Hepatocyte (in vitro differentiated cells): ENCODE measurements at regions not wholly inside any gene's neighbourhood (a gene's known extent, or its start where the extent isn't known, plus 50 kb on each side); places are given as distances from the start of the nearest gene placed in this dataset.

ENCODE experiments used
- DNase-seq: peaks from one replicate; pipeline ENCODE4 v3.0.0-alpha.2; 2016; ENCODE audit warnings: low spot score
- H2AFZ ChIP-seq: fragments of 200-600 bp; sonication (generic); 2 replicates; pipeline ENCODE4 v1.6.0; 2016; ENCODE audit warnings: antibody characterized with exemption, mild to moderate bottlenecking
- H3K27ac ChIP-seq: fragments of 200-600 bp; sonication (generic); 2 replicates; pipeline ENCODE4 v1.5.1; 2016; ENCODE audit warnings: mild to moderate bottlenecking
- H3K27me3 ChIP-seq: fragments of 200-600 bp; sonication (generic); 2 replicates; pipeline ENCODE4 v1.6.1; 2016
- H3K36me3 ChIP-seq: fragments of 200-600 bp; sonication (generic); replicated peaks from 2 replicates; pipeline ENCODE4 v1.5.1; 2016; ENCODE audit warnings: low read depth; ENCODE audit not compliant: insufficient read depth
- H3K4me1 ChIP-seq: fragments of 200-600 bp; sonication (generic); 2 replicates; pipeline ENCODE4 v1.5.1; 2016; ENCODE audit warnings: mild to moderate bottlenecking, moderate library complexity; ENCODE audit not compliant: insufficient read depth
- H3K4me2 ChIP-seq: fragments of 200-600 bp; sonication (generic); 2 replicates; pipeline ENCODE4 v1.6.0; 2016
- H3K4me3 ChIP-seq: fragments of 200-600 bp; sonication (generic); 2 replicates; pipeline ENCODE4 v1.5.1; 2016; ENCODE audit warnings: mild to moderate bottlenecking
- H3K79me2 ChIP-seq: fragments of 200-600 bp; sonication (generic); 2 replicates; pipeline ENCODE4 v1.6.0; 2017; ENCODE audit warnings: mild to moderate bottlenecking
- H3K9me2 ChIP-seq: fragments of 200-600 bp; sonication (generic); replicated peaks from 2 replicates; pipeline ENCODE4 v1.6.0; 2017; ENCODE audit warnings: mild to moderate bottlenecking; ENCODE audit not compliant: insufficient read depth
- H3K9me3 ChIP-seq: fragments of 200-600 bp; sonication (generic); 2 replicates; pipeline ENCODE4 v1.5.1; 2016; ENCODE audit warnings: low read depth, mild to moderate bottlenecking
- H4K20me1 ChIP-seq: fragments of 200-600 bp; sonication (generic); 2 replicates; pipeline ENCODE4 v1.6.0; 2016; ENCODE audit warnings: mild to moderate bottlenecking; ENCODE audit not compliant: insufficient read depth, poor library complexity, severe bottlenecking
- EZH2 ChIP-seq: fragments of 200-600 bp; sonication (generic); IDR thresholded peaks from 2 replicates; pipeline ENCODE4 v1.6.1; 2016; ENCODE audit warnings: antibody characterized with exemption, mild to moderate bottlenecking, borderline replicate concordance
- EZH2phosphoT487 ChIP-seq: fragments of 200-600 bp; sonication (generic); IDR thresholded peaks from one replicate; pipeline ENCODE4 v1.6.1; 2018; ENCODE audit warnings: antibody characterized with exemption, mild to moderate bottlenecking, low read depth, moderate library complexity; ENCODE audit not compliant: unreplicated experiment, severe bottlenecking
- WGBS: methylation state at CpG from one replicate; pipeline ENCODE4 v1.1.6; 2016; ENCODE audit warnings: low lambda C conversion rate; ENCODE audit errors: missing lambda C conversion rate; 5-methylcytosine and 5-hydroxymethylcytosine counted together
- TF ChIP-seq, protein P1 (sequence below): fragments of 200-600 bp; sonication (generic); IDR thresholded peaks from 2 replicates; pipeline ENCODE4 v1.5.1; 2016; ENCODE audit warnings: antibody characterized with exemption, mild to moderate bottlenecking; ENCODE audit not compliant: poor library complexity

DNA sequence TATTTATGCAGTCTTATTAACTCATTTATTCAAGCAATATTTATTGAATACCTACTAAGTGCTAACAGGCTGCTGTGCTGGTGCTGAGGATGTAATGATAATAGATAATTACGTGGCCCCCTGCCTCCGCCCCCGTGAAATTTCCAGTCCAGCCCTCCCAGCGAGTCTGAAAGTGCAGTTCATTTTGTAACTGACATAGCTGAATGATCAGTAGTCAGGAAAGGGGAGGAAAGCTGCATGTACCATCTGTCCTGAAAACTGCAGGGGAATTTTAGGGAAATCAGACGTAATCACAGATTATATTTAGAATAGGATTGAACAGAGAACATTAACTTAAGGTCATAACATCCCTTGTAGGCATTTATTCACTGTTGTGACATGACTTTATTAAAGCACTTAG, 736.8 kb downstream of the MCTP2 start:
- Histone ChIP-seq H4K20me1 (no peaks in the 10 kb centered on the region), H3K4me3 (no peak overlapping the region), H3K4me2 (no peak overlapping the region), H3K9me2 (no peaks in the 10 kb centered on the region), H3K4me1 (no peaks in the 10 kb centered on the region), H3K79me2 (no peaks in the 10 kb centered on the region), H3K36me3 (no peaks in the 10 kb centered on the region), H2AFZ (no peak overlapping the region), H3K27me3 (no peaks in the 10 kb centered on the region), H3K27ac (no peak overlapping the region), H3K9me3 (no peaks in the 10 kb centered on the region)
- no peak for DNase-seq
- TF ChIP-seq EZH2 = no peak
- no peak for TF ChIP-seq EZH2phosphoT487
- TF ChIP-seq, protein P1, sequence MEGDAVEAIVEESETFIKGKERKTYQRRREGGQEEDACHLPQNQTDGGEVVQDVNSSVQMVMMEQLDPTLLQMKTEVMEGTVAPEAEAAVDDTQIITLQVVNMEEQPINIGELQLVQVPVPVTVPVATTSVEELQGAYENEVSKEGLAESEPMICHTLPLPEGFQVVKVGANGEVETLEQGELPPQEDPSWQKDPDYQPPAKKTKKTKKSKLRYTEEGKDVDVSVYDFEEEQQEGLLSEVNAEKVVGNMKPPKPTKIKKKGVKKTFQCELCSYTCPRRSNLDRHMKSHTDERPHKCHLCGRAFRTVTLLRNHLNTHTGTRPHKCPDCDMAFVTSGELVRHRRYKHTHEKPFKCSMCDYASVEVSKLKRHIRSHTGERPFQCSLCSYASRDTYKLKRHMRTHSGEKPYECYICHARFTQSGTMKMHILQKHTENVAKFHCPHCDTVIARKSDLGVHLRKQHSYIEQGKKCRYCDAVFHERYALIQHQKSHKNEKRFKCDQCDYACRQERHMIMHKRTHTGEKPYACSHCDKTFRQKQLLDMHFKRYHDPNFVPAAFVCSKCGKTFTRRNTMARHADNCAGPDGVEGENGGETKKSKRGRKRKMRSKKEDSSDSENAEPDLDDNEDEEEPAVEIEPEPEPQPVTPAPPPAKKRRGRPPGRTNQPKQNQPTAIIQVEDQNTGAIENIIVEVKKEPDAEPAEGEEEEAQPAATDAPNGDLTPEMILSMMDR = no peak
- 73% methylated on average over 5 of the region's 5 CpGs for WGBS

DNA sequence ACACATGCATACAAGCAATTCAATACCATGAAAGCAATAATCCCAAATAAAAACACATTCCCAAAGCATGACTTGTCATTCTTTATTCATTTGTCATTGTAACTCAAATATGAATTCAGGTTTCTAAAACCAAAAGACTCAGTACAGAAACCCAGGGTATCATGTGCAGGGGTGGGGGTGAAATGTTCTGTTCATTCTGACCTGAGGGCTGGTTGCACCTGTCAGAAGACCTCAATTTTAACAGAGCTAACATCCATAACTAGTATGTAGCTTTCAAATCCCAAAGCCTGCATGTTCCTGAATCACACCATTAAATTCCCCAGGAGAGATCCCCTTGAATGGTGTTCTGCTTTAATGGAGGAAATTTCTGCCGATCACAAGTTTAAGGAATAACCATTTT, 738.7 kb downstream of the MCTP2 start:
- no peaks in the 10 kb centered on the region for H3K27me3 ChIP-seq
- no peak overlapping the region for H3K4me3 ChIP-seq
- H3K9me3 ChIP-seq = no peaks in the 10 kb centered on the region
- H3K4me2 ChIP-seq = no peak overlapping the region
- no peaks in the 10 kb centered on the region for H3K4me1 ChIP-seq
- H3K79me2 ChIP-seq = no peaks in the 10 kb centered on the region
- DNase-seq = no peak
- WGBS = 97% methylated on average over 1 of the region's 1 CpG
- no peak overlapping the region for H2AFZ ChIP-seq
- H3K9me2 ChIP-seq = no peaks in the 10 kb centered on the region
- TF ChIP-seq EZH2phosphoT487 (no peak), EZH2 (no peak)
- TF ChIP-seq, protein P1 = no peak
- H4K20me1 ChIP-seq = no peaks in the 10 kb centered on the region
- H3K36me3 ChIP-seq = no peaks in the 10 kb centered on the region
- H3K27ac ChIP-seq = no peak overlapping the region

DNA sequence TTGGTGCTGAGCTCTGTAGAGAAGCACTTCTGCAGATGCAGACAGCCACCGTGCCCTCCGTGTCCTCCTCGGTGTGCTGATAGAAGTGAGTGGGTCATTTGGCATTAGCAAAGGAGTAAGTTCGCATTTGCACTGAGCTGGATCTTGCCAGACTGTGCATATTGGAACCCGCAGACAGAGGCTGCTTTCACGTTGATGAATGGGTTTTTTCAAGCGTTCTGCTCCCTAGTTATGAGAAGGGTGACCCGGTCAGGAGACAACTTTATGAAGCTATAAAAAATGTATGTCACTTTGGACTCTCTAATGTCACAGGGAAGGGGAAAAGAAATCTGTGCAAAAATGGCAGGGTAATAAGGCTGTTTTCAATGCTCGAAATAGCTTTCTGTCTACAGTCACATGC, 739.4 kb downstream of the MCTP2 start:
- 69% methylated on average over 9 of the region's 9 CpGs for WGBS
- Histone ChIP-seq H3K9me2 (no peaks in the 10 kb centered on the region), H3K79me2 (no peaks in the 10 kb centered on the region), H3K36me3 (no peaks in the 10 kb centered on the region), H3K27me3 (no peaks in the 10 kb centered on the region), H3K9me3 (no peaks in the 10 kb centered on the region), H3K27ac (no peak overlapping the region), H4K20me1 (no peaks in the 10 kb centered on the region), H3K4me1 (no peaks in the 10 kb centered on the region), H3K4me3 (no peak overlapping the region), H3K4me2 (no peak overlapping the region), H2AFZ (no peak overlapping the region)
- DNase-seq = no peak
- TF ChIP-seq EZH2 (no peak), EZH2phosphoT487 (no peak)
- TF ChIP-seq, protein P1 = no peak

DNA sequence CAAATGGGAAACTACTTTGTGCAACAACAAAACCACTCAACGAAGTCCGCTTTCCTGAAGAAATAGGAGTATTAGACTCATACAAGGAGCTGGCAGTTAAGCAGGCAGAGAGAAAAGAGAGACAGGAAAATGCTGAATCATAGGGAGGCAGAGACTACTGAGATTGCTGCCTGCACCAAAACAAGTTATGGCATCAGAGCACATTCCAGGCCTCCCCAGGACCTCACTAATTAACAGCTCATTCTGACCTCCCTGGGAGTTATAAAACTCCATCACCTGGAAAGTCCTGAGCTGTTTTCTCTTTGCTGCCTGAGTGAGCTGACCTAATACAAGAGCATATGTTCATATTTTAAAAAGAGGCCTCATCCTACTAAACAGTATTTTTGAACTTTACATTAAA, 741.0 kb downstream of the MCTP2 start:
- Histone ChIP-seq H3K9me2 (no peaks in the 10 kb centered on the region), H3K79me2 (no peaks in the 10 kb centered on the region), H3K27ac (peak overlapping the region; percentile 29), H3K4me3 (no peak overlapping the region), H3K27me3 (no peaks in the 10 kb centered on the region), H3K9me3 (no peaks in the 10 kb centered on the region), H3K4me1 (no peaks in the 10 kb centered on the region), H3K4me2 (no peak overlapping the region), H4K20me1 (no peaks in the 10 kb centered on the region), H3K36me3 (no peaks in the 10 kb centered on the region), H2AFZ (no peak overlapping the region)
- peak; percentile 12 for DNase-seq
- TF ChIP-seq EZH2phosphoT487 (no peak), EZH2 (no peak)
- TF ChIP-seq, protein P1 = no peak
- WGBS = 69% methylated on average over 2 of the region's 2 CpGs
